ENCODE measurements at regions not wholly inside any gene's neighbourhood (a gene's known extent, or its start where the extent isn't known, plus 50 kb on each side); places are given as distances from the start of the nearest gene placed in this dataset.

GRCh38 chr4:132838244-132838643 lies 310.9 kb upstream of the PCDH10 start:
- H3K36me3 ChIP-seq: no peaks in the 10 kb centered on the region
- H3K27me3 ChIP-seq: no peaks in the 10 kb centered on the region
- no peaks in the 10 kb centered on the region for H3K4me1 ChIP-seq
- no peak for DNase-seq (ENCODE audit: low spot score in 2 of 2)
- H3K9me3 ChIP-seq: peaks cover 5 to 15% of the 10 kb centered on the region in 2 donors
- intact Hi-C loops (cut with DNase I; ENCODE audit: low total_unique reads): no loop called here
- TF ChIP-seq CTCF (IDR thresholded peaks at IDR 0.05): no peak
- no peak for TF ChIP-seq POLR2AphosphoS5 (IDR thresholded peaks at IDR 0.05)
- TF ChIP-seq POLR2A (IDR thresholded peaks at IDR 0.05): no peak
- H3K27ac ChIP-seq: no peak overlapping the region
- no peak overlapping the region for H3K4me3 ChIP-seq

- H3K4me3 ChIP-seq: no peak overlapping the region
- TF ChIP-seq POLR2A (IDR thresholded peaks at IDR 0.05) (no peak), CTCF (IDR thresholded peaks at IDR 0.05) (no peak)
- H3K27me3 ChIP-seq: no peaks in the 10 kb centered on the region
- peaks cover 5 to 15% of the 10 kb centered on the region in 2 donors for H3K9me3 ChIP-seq
- no peaks in the 10 kb centered on the region for H3K4me1 ChIP-seq
- H3K27ac ChIP-seq: no peak overlapping the region
- no peak for DNase-seq (ENCODE audit: low spot score in 2 of 2)
- intact Hi-C loops (cut with DNase I; ENCODE audit: low total_unique reads): no loop called here
- H3K36me3 ChIP-seq: no peaks in the 10 kb centered on the region
These were observed 310.0 kb upstream of the PCDH10 start for GRCh38 chr4:132839070-132839469.

GRCh38 chr4:132859929-132860328 lies 289.2 kb upstream of the PCDH10 start:
- TF ChIP-seq CTCF (IDR thresholded peaks at IDR 0.05): no peak
- TF ChIP-seq POLR2AphosphoS5 (IDR thresholded peaks at IDR 0.05): no peak
- no peak for TF ChIP-seq POLR2A (IDR thresholded peaks at IDR 0.05)
- intact Hi-C loops (cut with DNase I; ENCODE audit: low total_unique reads): no loop called here
- DNase-seq (ENCODE audit: low spot score in 2 of 2): no peak
- Histone ChIP-seq H3K27me3 (no peaks in the 10 kb centered on the region), H3K4me3 (no peak overlapping the region), H3K27ac (no peak overlapping the region), H3K9me3 (no peaks in the 10 kb centered on the region), H3K4me1 (no peaks in the 10 kb centered on the region), H3K36me3 (no peaks in the 10 kb centered on the region)

- TF ChIP-seq POLR2AphosphoS5 (IDR thresholded peaks at IDR 0.05): no peak
- no peak for TF ChIP-seq POLR2A (IDR thresholded peaks at IDR 0.05)
- TF ChIP-seq CTCF (IDR thresholded peaks at IDR 0.05): no peak
These were observed 288.1 kb upstream of the PCDH10 start for GRCh38 chr4:132860976-132861375.

GRCh38 chr4:132863619-132864018 lies 285.5 kb upstream of the PCDH10 start:
- no peak overlapping the region for H3K27ac ChIP-seq
- TF ChIP-seq POLR2AphosphoS5 (IDR thresholded peaks at IDR 0.05) (no peak), CTCF (IDR thresholded peaks at IDR 0.05) (no peak), POLR2A (IDR thresholded peaks at IDR 0.05) (no peak)
- no peaks in the 10 kb centered on the region for H3K4me1 ChIP-seq
- no peaks in the 10 kb centered on the region for H3K9me3 ChIP-seq
- H3K4me3 ChIP-seq: no peak overlapping the region
- H3K36me3 ChIP-seq: no peaks in the 10 kb centered on the region
- H3K27me3 ChIP-seq: no peaks in the 10 kb centered on the region
- DNase-seq (ENCODE audit: low spot score in 2 of 2): no peak
- intact Hi-C loops (cut with DNase I; ENCODE audit: low total_unique reads): no loop called here

More at GRCh38 chr4:132860976-132861375, 288.1 kb upstream of the PCDH10 start:
- intact Hi-C loops (cut with DNase I; ENCODE audit: low total_unique reads): no loop called here
- Histone ChIP-seq H3K27ac (no peak overlapping the region), H3K36me3 (no peaks in the 10 kb centered on the region), H3K4me3 (no peak overlapping the region), H3K27me3 (no peaks in the 10 kb centered on the region), H3K4me1 (no peaks in the 10 kb centered on the region), H3K9me3 (no peaks in the 10 kb centered on the region)
- no peak for DNase-seq (ENCODE audit: low spot score in 2 of 2)

Measured in breast epithelium (tissue), 4 donors.